A549 (cell line): ENCODE measurements at regions not wholly inside any gene's neighbourhood (a gene's known extent, or its start where the extent isn't known, plus 50 kb on each side); places are given as distances from the start of the nearest gene placed in this dataset.

Experiments used
- ATAC-seq, 2 experiments: fragments of 200-7000 bp in 1 of 2; fragments of >200 bp in 1 of 2; cut with Nextera tagmentation in 1 of 2; cut with Tn5 transposase in 1 of 2; 3 replicates each; pipeline versions ENCODE4 v1.8.0 to v1.9.1; 2018 to 2020; ENCODE audit warnings: mild to moderate bottlenecking in 1 of 2, moderate library complexity in 1 of 2
- CTCF ChIA-PET: fragments of 300-600 bp; sonication (Branson Sonifier 250); formaldehyde crosslinking; extraction: SDS; loops from one replicate; lab custom pipeline; 2021; ENCODE audit warnings: antibody characterized with exemption, inconsistent platforms; lab: Yijun Ruan, JAX
- POLR2A ChIA-PET: fragments of 350-600 bp; formaldehyde crosslinking; extraction: SDS; loops from one replicate; lab custom pipeline; 2021; ENCODE audit warnings: antibody characterized with exemption, inconsistent platforms; lab: Yijun Ruan, JAX
- DNase-seq, 2 experiments: peaks; one replicate each; pipeline versions ENCODE4 v3.0.0 to v3.0.0-alpha.2; 2011 to 2016; ENCODE audit warnings: low read depth in 1 of 2, low spot score in 1 of 2
- FAIRE-seq: peaks from 2 replicates; lab custom pipeline; 2011; peaks lifted over from hg19 to GRCh38; lab: Jason Lieb, UNC
- H3K27ac ChIP-seq, 2 experiments: fragments of >200 bp; sonication (Bioruptor Twin); formaldehyde crosslinking; 3 replicates each; pipeline ENCODE4 v1.5.1; 2016 to 2017
- H3K4me1 ChIP-seq: fragments of >200 bp; sonication (Bioruptor Twin); formaldehyde crosslinking; 3 replicates; pipeline ENCODE4 v1.6.1; 2016
- H3K4me2 ChIP-seq: fragments of >200 bp; sonication (Bioruptor Twin); formaldehyde crosslinking; 3 replicates; pipeline ENCODE4 v1.6.1; 2016
- H3K4me3 ChIP-seq: fragments of >200 bp; sonication (Bioruptor Twin); formaldehyde crosslinking; 3 replicates; pipeline ENCODE4 v1.5.1; 2016
- H3K9me3 ChIP-seq: fragments of >200 bp; sonication (Bioruptor Twin); formaldehyde crosslinking; 3 replicates; pipeline ENCODE4 v1.6.1; 2016
- ATOH8 ChIP-seq: fragments of 250-450 bp; sonication (Bioruptor Pico); IDR thresholded peaks from 2 replicates; pipeline ENCODE4 v1.5.0; 2020; ENCODE audit warnings: low read depth, mild to moderate bottlenecking, moderate library complexity
- BCL3 ChIP-seq: fragments of >200 bp; sonication (Bioruptor Twin); formaldehyde crosslinking; IDR thresholded peaks from 3 replicates; pipeline ENCODE4 v1.6.1; 2016
- BHLHE40 ChIP-seq: IDR thresholded peaks from 2 replicates; pipeline ENCODE4 v1.6.1; 2012; ENCODE audit warnings: low read depth, low read length, inconsistent platforms
- CHD2 ChIP-seq: fragments of 150-350 bp; IDR thresholded peaks from 2 replicates; pipeline ENCODE4 v1.6.1; 2014; ENCODE audit warnings: low read length; ENCODE audit not compliant: partially characterized antibody
- CTCF ChIP-seq: fragments of >200 bp; sonication (Bioruptor Twin); formaldehyde crosslinking; IDR thresholded peaks from 3 replicates; pipeline ENCODE4 v1.5.1; 2016
- E2F6 ChIP-seq: IDR thresholded peaks from 2 replicates; pipeline ENCODE4 v1.6.1; 2012; ENCODE audit warnings: low read depth, borderline replicate concordance
- ESRRA ChIP-seq: fragments of 150-350 bp; IDR thresholded peaks from 2 replicates; pipeline ENCODE4 v1.6.1; 2014; ENCODE audit warnings: mild to moderate bottlenecking, low read length, borderline replicate concordance
- FOSB ChIP-seq: fragments of 250-450 bp; sonication (Bioruptor Pico); IDR thresholded peaks from 2 replicates; pipeline ENCODE4 v1.5.0; 2020; ENCODE audit warnings: mild to moderate bottlenecking, moderate library complexity
- HES2 ChIP-seq: fragments of >200 bp; sonication (Bioruptor Twin); formaldehyde crosslinking; IDR thresholded peaks from 2 replicates; pipeline ENCODE4 v1.6.1; 2016
- HEYL ChIP-seq: fragments of 250-450 bp; sonication (Bioruptor Pico); IDR thresholded peaks from 2 replicates; pipeline ENCODE4 v1.8.0; 2021; ENCODE audit warnings: mild to moderate bottlenecking, moderate library complexity
- HOXA7 ChIP-seq: fragments of 250-450 bp; sonication (Bioruptor Pico); IDR thresholded peaks from 2 replicates; pipeline ENCODE4 v1.5.0; 2020; ENCODE audit warnings: mild to moderate bottlenecking, moderate library complexity
- HOXB13 ChIP-seq: fragments of 250-450 bp; sonication (Bioruptor Pico); IDR thresholded peaks from 2 replicates; pipeline ENCODE4 v1.5.0; 2020; ENCODE audit warnings: low read depth, mild to moderate bottlenecking, moderate library complexity
- HOXB5 ChIP-seq: fragments of 250-450 bp; sonication (Bioruptor Pico); IDR thresholded peaks from 2 replicates; pipeline ENCODE4 v1.5.0; 2020; ENCODE audit warnings: mild to moderate bottlenecking, moderate library complexity
- JUN ChIP-seq, 2 experiments: fragments of >200 bp; sonication (Bioruptor Twin); formaldehyde crosslinking; IDR thresholded peaks; 2 replicates in 1 of 2; 3 replicates in 1 of 2; pipeline ENCODE4 v1.6.1; 2016 to 2017
- KDM1A ChIP-seq: fragments of 200-600 bp; sonication (generic); IDR thresholded peaks from 2 replicates; pipeline ENCODE4 v1.6.1; 2016; ENCODE audit warnings: low read depth, mild to moderate bottlenecking
- MAX ChIP-seq: IDR thresholded peaks from 2 replicates; pipeline ENCODE4 v1.6.1; 2012
- NPAS2 ChIP-seq: fragments of 250-450 bp; sonication (Bioruptor Pico); IDR thresholded peaks from 2 replicates; pipeline ENCODE4 v1.8.0; 2022; ENCODE audit warnings: mild to moderate bottlenecking, moderate library complexity, borderline replicate concordance
- PBX3 ChIP-seq: IDR thresholded peaks from 2 replicates; pipeline ENCODE4 v1.6.1; 2012
- PHF8 ChIP-seq: fragments of 200-600 bp; sonication (generic); IDR thresholded peaks from 2 replicates; pipeline ENCODE4 v1.6.1; 2016; ENCODE audit warnings: low read depth, mild to moderate bottlenecking, antibody characterized with exemption, moderate library complexity, borderline replicate concordance
- RAD21 ChIP-seq, 2 experiments: fragments of >200 bp in 1 of 2; sonication (Bioruptor Twin) in 1 of 2; formaldehyde crosslinking in 1 of 2; IDR thresholded peaks in 1 of 2; conservative IDR thresholded peaks in 1 of 2; 2 replicates in 1 of 2; 3 replicates in 1 of 2; pipeline ENCODE4 v1.6.1; 2012 to 2018; ENCODE audit warnings: inconsistent platforms in 1 of 2
- RARB ChIP-seq: fragments of 250-450 bp; sonication (Bioruptor Pico); IDR thresholded peaks from 2 replicates; pipeline ENCODE4 v1.8.0; 2021; ENCODE audit warnings: mild to moderate bottlenecking, moderate library complexity
- SMC3 ChIP-seq: fragments of >200 bp; sonication (Bioruptor Twin); formaldehyde crosslinking; IDR thresholded peaks from 3 replicates; pipeline ENCODE4 v1.6.1; 2018; ENCODE audit warnings: inconsistent platforms
- TFCP2L1 ChIP-seq: fragments of 250-450 bp; sonication (Bioruptor Pico); IDR thresholded peaks from 2 replicates; pipeline ENCODE4 v1.5.0; 2021; ENCODE audit warnings: mild to moderate bottlenecking
- TP53 ChIP-seq: fragments of 250-450 bp; sonication (Bioruptor Pico); IDR thresholded peaks from 2 replicates; pipeline ENCODE4 v1.5.0; 2021; ENCODE audit warnings: mild to moderate bottlenecking, moderate library complexity
- ZNF302 ChIP-seq: fragments of 250-450 bp; sonication (Bioruptor Pico); IDR thresholded peaks from 2 replicates; pipeline ENCODE4 v1.9.0; 2021; ENCODE audit warnings: inconsistent platforms, mild to moderate bottlenecking, moderate library complexity
- WGBS: methylation state at CpG from one replicate; pipeline ENCODE4 v1.1.6; 2017; ENCODE audit errors: missing lambda C conversion rate; 5-methylcytosine and 5-hydroxymethylcytosine counted together

- H3K9me3 ChIP-seq: no peaks in the 10 kb centered on the region
- no peak overlapping the region for H3K27ac ChIP-seq
- FAIRE-seq: no peak
- POLR2A ChIA-PET: no interaction called here
- no peak for TF ChIP-seq CTCF
- no peak for TF ChIP-seq BCL3
- no peak for TF ChIP-seq RAD21 (conservative IDR thresholded peaks at IDR 0.05 in 1 of 2, IDR thresholded peaks at IDR 0.05 in 1 of 2)
- no peak for TF ChIP-seq HOXA7 (CRISPR knock-in tag)
- TF ChIP-seq ZNF302 (CRISPR knock-in tag): no peak
- TF ChIP-seq PHF8: no peak
- TF ChIP-seq TFCP2L1 (CRISPR knock-in tag): no peak
- TF ChIP-seq RARB (CRISPR knock-in tag): no peak
- TF ChIP-seq BHLHE40: no peak
- no peak for TF ChIP-seq KDM1A
- TF ChIP-seq ESRRA: no peak
- TF ChIP-seq, all 56 proteins: peak for 0
- CTCF ChIA-PET: no interaction called here
- H3K4me2 ChIP-seq: no peak overlapping the region
- H3K4me1 ChIP-seq: no peaks in the 10 kb centered on the region
- H3K4me3 ChIP-seq: no peak overlapping the region
- no peak for DNase-seq
- ATAC-seq: no peak
- 3% methylated on average over 3 of the region's 3 CpGs for WGBS
These were observed 54.1 kb downstream of the MAFB start for GRCh38 chr20:40634891-40635290.

- no peak overlapping the region for H3K4me3 ChIP-seq
- ATAC-seq: no peak
- no peaks in the 10 kb centered on the region for H3K9me3 ChIP-seq
- DNase-seq: no peak
- FAIRE-seq: no peak
- no peak for TF ChIP-seq TFCP2L1 (CRISPR knock-in tag)
- TF ChIP-seq CHD2: no peak
- TF ChIP-seq MAX: no peak
- no peak for TF ChIP-seq SMC3
- no peak for TF ChIP-seq TP53
- no peak for TF ChIP-seq ATOH8 (CRISPR knock-in tag)
- no peak for TF ChIP-seq FOSB (CRISPR knock-in tag)
- TF ChIP-seq JUN (IDR thresholded peaks at IDR 0.05): no peak
- no peak for TF ChIP-seq E2F6
- no peak for TF ChIP-seq HOXB13 (CRISPR knock-in tag)
- no peak for TF ChIP-seq HEYL (CRISPR knock-in tag)
- no peak for TF ChIP-seq NPAS2 (CRISPR knock-in tag)
- TF ChIP-seq PBX3: no peak
- no peak for TF ChIP-seq HES2
- TF ChIP-seq BCL3: no peak
- TF ChIP-seq HOXB5 (CRISPR knock-in tag): no peak
- TF ChIP-seq, all 56 proteins: peak for 0
- H3K4me2 ChIP-seq: no peak overlapping the region
- H3K27ac ChIP-seq: no peak overlapping the region
- CTCF ChIA-PET: interaction anchor here (1.6 kb wide), 1 partner anchor 8 kb away, joined by 3 read pairs; no protein-coding TSS in a partner anchor
- WGBS: 13% methylated on average over 5 of the region's 5 CpGs
- H3K4me1 ChIP-seq: no peaks in the 10 kb centered on the region
- POLR2A ChIA-PET: no interaction called here
These were observed 55.7 kb downstream of the MAFB start for GRCh38 chr20:40633123-40633850.
